OCI-LY1 (cell line): ENCODE measurements at regions not wholly inside any gene's neighbourhood (a gene's known extent, or its start where the extent isn't known, plus 50 kb on each side); places are given as distances from the start of the nearest gene placed in this dataset.

ENCODE experiments used
- EZH2 ChIP-seq: fragments of 200-600 bp; sonication (generic), shearing (Covaris generic); IDR thresholded peaks from 2 replicates; pipeline ENCODE4 v1.8.0; 2017; ENCODE audit warnings: borderline replicate concordance, mixed run types, mild to moderate bottlenecking, antibody characterized with exemption, low read length, moderate library complexity, mixed read lengths
- TF ChIP-seq, protein P1 (sequence below): fragments of 200-600 bp; sonication (generic), shearing (Covaris generic); IDR thresholded peaks from 2 replicates; pipeline ENCODE4 v1.5.1; 2017; ENCODE audit warnings: mild to moderate bottlenecking, antibody characterized with exemption, low read length, moderate library complexity, mixed read lengths

- TF ChIP-seq, protein P1, sequence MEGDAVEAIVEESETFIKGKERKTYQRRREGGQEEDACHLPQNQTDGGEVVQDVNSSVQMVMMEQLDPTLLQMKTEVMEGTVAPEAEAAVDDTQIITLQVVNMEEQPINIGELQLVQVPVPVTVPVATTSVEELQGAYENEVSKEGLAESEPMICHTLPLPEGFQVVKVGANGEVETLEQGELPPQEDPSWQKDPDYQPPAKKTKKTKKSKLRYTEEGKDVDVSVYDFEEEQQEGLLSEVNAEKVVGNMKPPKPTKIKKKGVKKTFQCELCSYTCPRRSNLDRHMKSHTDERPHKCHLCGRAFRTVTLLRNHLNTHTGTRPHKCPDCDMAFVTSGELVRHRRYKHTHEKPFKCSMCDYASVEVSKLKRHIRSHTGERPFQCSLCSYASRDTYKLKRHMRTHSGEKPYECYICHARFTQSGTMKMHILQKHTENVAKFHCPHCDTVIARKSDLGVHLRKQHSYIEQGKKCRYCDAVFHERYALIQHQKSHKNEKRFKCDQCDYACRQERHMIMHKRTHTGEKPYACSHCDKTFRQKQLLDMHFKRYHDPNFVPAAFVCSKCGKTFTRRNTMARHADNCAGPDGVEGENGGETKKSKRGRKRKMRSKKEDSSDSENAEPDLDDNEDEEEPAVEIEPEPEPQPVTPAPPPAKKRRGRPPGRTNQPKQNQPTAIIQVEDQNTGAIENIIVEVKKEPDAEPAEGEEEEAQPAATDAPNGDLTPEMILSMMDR = no peak
- TF ChIP-seq EZH2 = no peak
Observed at GRCh38 chr14:25132094-25132493, 82.1 kb upstream of the STXBP6 start.
